ENCODE measurements at regions not wholly inside any gene's neighbourhood (a gene's known extent, or its start where the extent isn't known, plus 50 kb on each side); places are given as distances from the start of the nearest gene placed in this dataset.

- no peak overlapping the region for H3K4me3 ChIP-seq
- no peak overlapping the region for H3K27ac ChIP-seq
- no peak for DNase-seq (ENCODE audit: low read depth in 1 of 2, low spot score in 1 of 2)
- TF ChIP-seq CTCF (IDR thresholded peaks at IDR 0.05; ENCODE audit: low read depth, low read length): no peak
- H3K4me1 ChIP-seq (ENCODE audit: low read depth): no peaks in the 10 kb centered on the region
- no peaks in the 10 kb centered on the region for H3K9me3 ChIP-seq (ENCODE audit: low read depth)
- H3K27me3 ChIP-seq: no peaks in the 10 kb centered on the region
- H3K36me3 ChIP-seq: no peaks in the 10 kb centered on the region
These were observed 51.1 kb upstream of the ADARB2 start for GRCh38 chr10:1788401-1788800.

Data from cardiac muscle cell (in vitro differentiated cells and primary cell).